ENCODE measurements at regions not wholly inside any gene's neighbourhood (a gene's known extent, or its start where the extent isn't known, plus 50 kb on each side); places are given as distances from the start of the nearest gene placed in this dataset.

GRCh38 chr3:24812116-24812515, 317.5 kb upstream of the THRB start:
- TF ChIP-seq, protein P1, sequence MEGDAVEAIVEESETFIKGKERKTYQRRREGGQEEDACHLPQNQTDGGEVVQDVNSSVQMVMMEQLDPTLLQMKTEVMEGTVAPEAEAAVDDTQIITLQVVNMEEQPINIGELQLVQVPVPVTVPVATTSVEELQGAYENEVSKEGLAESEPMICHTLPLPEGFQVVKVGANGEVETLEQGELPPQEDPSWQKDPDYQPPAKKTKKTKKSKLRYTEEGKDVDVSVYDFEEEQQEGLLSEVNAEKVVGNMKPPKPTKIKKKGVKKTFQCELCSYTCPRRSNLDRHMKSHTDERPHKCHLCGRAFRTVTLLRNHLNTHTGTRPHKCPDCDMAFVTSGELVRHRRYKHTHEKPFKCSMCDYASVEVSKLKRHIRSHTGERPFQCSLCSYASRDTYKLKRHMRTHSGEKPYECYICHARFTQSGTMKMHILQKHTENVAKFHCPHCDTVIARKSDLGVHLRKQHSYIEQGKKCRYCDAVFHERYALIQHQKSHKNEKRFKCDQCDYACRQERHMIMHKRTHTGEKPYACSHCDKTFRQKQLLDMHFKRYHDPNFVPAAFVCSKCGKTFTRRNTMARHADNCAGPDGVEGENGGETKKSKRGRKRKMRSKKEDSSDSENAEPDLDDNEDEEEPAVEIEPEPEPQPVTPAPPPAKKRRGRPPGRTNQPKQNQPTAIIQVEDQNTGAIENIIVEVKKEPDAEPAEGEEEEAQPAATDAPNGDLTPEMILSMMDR (IDR thresholded peaks at IDR 0.05): no peak
- no peak for TF ChIP-seq POLR2A (IDR thresholded peaks at IDR 0.05)
